ENCODE measurements at regions not wholly inside any gene's neighbourhood (a gene's known extent, or its start where the extent isn't known, plus 50 kb on each side); places are given as distances from the start of the nearest gene placed in this dataset.
"Not testable (repeated sequence)": the region's sequence is repeated elsewhere in the genome, so short reads cannot be mapped to it uniquely, and the experiment has no call there.

- H3K9ac ChIP-seq (ENCODE audit: low read length); H3K36me3 ChIP-seq (ENCODE audit: insufficient read depth, low read length); H3K27me3 ChIP-seq (ENCODE audit: control insufficient read depth in 1 of 2, insufficient read depth in 2 of 2, low read length in 2 of 2); H3K4me1 ChIP-seq (ENCODE audit: insufficient read depth, low read length); H3K4me3 ChIP-seq (ENCODE audit: low read depth in 1 of 2, low read length in 2 of 2); H3K27ac ChIP-seq (ENCODE audit: low read depth, low read length); H3K9me3 ChIP-seq (ENCODE audit: low read length): not testable (repeated sequence)
These were observed 180.0 kb downstream of the RTP5 start for GRCh38 chr2:242049492-242049891.

- Histone ChIP-seq H3K27ac (ENCODE audit: low read depth, low read length) (no peak overlapping the region), H3K9ac (ENCODE audit: low read length) (no peak overlapping the region), H3K4me3 (ENCODE audit: low read depth in 1 of 2, low read length in 2 of 2) (no peak overlapping the region), H3K36me3 (ENCODE audit: insufficient read depth, low read length) (no peaks in the 10 kb centered on the region), H3K27me3 (ENCODE audit: control insufficient read depth in 1 of 2, insufficient read depth in 2 of 2, low read length in 2 of 2) (peaks cover 0 to 3% of the 10 kb centered on the region in 2 donors), H3K9me3 (ENCODE audit: low read length) (no peaks in the 10 kb centered on the region), H3K4me1 (ENCODE audit: insufficient read depth, low read length) (no peaks in the 10 kb centered on the region)
These were observed 181.9 kb downstream of the RTP5 start for GRCh38 chr2:242051463-242051862.

GRCh38 chr2:242052421-242052820, 182.9 kb downstream of the RTP5 start:
- Histone ChIP-seq H3K9me3 (ENCODE audit: low read length) (no peaks in the 10 kb centered on the region), H3K36me3 (ENCODE audit: insufficient read depth, low read length) (no peaks in the 10 kb centered on the region), H3K4me1 (ENCODE audit: insufficient read depth, low read length) (no peaks in the 10 kb centered on the region), H3K27me3 (ENCODE audit: control insufficient read depth in 1 of 2, insufficient read depth in 2 of 2, low read length in 2 of 2) (peaks cover 0 to 8% of the 10 kb centered on the region in 2 donors), H3K9ac (ENCODE audit: low read length) (no peak overlapping the region), H3K27ac (ENCODE audit: low read depth, low read length) (no peak overlapping the region), H3K4me3 (ENCODE audit: low read depth in 1 of 2, low read length in 2 of 2) (no peak overlapping the region)

GRCh38 chr2:242053921-242054320, 184.4 kb downstream of the RTP5 start:
- no peaks in the 10 kb centered on the region for H3K36me3 ChIP-seq (ENCODE audit: insufficient read depth, low read length)
- no peak overlapping the region for H3K27ac ChIP-seq (ENCODE audit: low read depth, low read length)
- H3K9ac ChIP-seq (ENCODE audit: low read length), result no peak overlapping the region
- no peaks in the 10 kb centered on the region for H3K4me1 ChIP-seq (ENCODE audit: insufficient read depth, low read length)
- H3K4me3 ChIP-seq (ENCODE audit: low read depth in 1 of 2, low read length in 2 of 2), result no peak overlapping the region
- H3K27me3 ChIP-seq (ENCODE audit: control insufficient read depth in 1 of 2, insufficient read depth in 2 of 2, low read length in 2 of 2), result peaks cover 0 to 8% of the 10 kb centered on the region in 2 donors
- H3K9me3 ChIP-seq (ENCODE audit: low read length), result no peaks in the 10 kb centered on the region

GRCh38 chr2:242054406-242054805, 184.9 kb downstream of the RTP5 start:
- Histone ChIP-seq H3K9me3 (ENCODE audit: low read length) (no peaks in the 10 kb centered on the region), H3K4me1 (ENCODE audit: insufficient read depth, low read length) (no peaks in the 10 kb centered on the region), H3K36me3 (ENCODE audit: insufficient read depth, low read length) (no peaks in the 10 kb centered on the region), H3K27ac (ENCODE audit: low read depth, low read length) (no peak overlapping the region), H3K9ac (ENCODE audit: low read length) (no peak overlapping the region), H3K4me3 (ENCODE audit: low read depth in 1 of 2, low read length in 2 of 2) (no peak overlapping the region), H3K27me3 (ENCODE audit: control insufficient read depth in 1 of 2, insufficient read depth in 2 of 2, low read length in 2 of 2) (peaks cover 0 to 8% of the 10 kb centered on the region in 2 donors)

GRCh38 chr2:242054881-242055801, 185.6 kb downstream of the RTP5 start:
- peaks cover 0 to 8% of the 10 kb centered on the region in 2 donors for H3K27me3 ChIP-seq (ENCODE audit: control insufficient read depth in 1 of 2, insufficient read depth in 2 of 2, low read length in 2 of 2)

GRCh38 chr2:242056026-242056425, 186.5 kb downstream of the RTP5 start:
- H3K9ac ChIP-seq (ENCODE audit: low read length), result no peak overlapping the region
- H3K27me3 ChIP-seq (ENCODE audit: control insufficient read depth in 1 of 2, insufficient read depth in 2 of 2, low read length in 2 of 2), result peaks cover 0 to 8% of the 10 kb centered on the region in 2 donors
- H3K36me3 ChIP-seq (ENCODE audit: insufficient read depth, low read length), result no peaks in the 10 kb centered on the region
- H3K4me1 ChIP-seq (ENCODE audit: insufficient read depth, low read length), result no peaks in the 10 kb centered on the region
- no peaks in the 10 kb centered on the region for H3K9me3 ChIP-seq (ENCODE audit: low read length)
- H3K4me3 ChIP-seq (ENCODE audit: low read depth in 1 of 2, low read length in 2 of 2), result no peak overlapping the region
- no peak overlapping the region for H3K27ac ChIP-seq (ENCODE audit: low read depth, low read length)

More at GRCh38 chr2:242054881-242055801, 185.6 kb downstream of the RTP5 start:
- Histone ChIP-seq H3K36me3 (ENCODE audit: insufficient read depth, low read length) (no peaks in the 10 kb centered on the region), H3K27ac (ENCODE audit: low read depth, low read length) (no peak overlapping the region), H3K4me3 (ENCODE audit: low read depth in 1 of 2, low read length in 2 of 2) (no peak overlapping the region), H3K4me1 (ENCODE audit: insufficient read depth, low read length) (no peaks in the 10 kb centered on the region), H3K9ac (ENCODE audit: low read length) (no peak overlapping the region), H3K9me3 (ENCODE audit: low read length) (no peaks in the 10 kb centered on the region)

GRCh38 chr2:242056785-242057184, 187.3 kb downstream of the RTP5 start:
- no peaks in the 10 kb centered on the region for H3K36me3 ChIP-seq (ENCODE audit: insufficient read depth, low read length)
- no peak overlapping the region for H3K4me3 ChIP-seq (ENCODE audit: low read depth in 1 of 2, low read length in 2 of 2)
- peaks cover 0 to 8% of the 10 kb centered on the region in 2 donors for H3K27me3 ChIP-seq (ENCODE audit: control insufficient read depth in 1 of 2, insufficient read depth in 2 of 2, low read length in 2 of 2)
- H3K27ac ChIP-seq (ENCODE audit: low read depth, low read length), result no peak overlapping the region
- H3K9me3 ChIP-seq (ENCODE audit: low read length), result no peaks in the 10 kb centered on the region
- H3K4me1 ChIP-seq (ENCODE audit: insufficient read depth, low read length), result no peaks in the 10 kb centered on the region
- H3K9ac ChIP-seq (ENCODE audit: low read length), result no peak overlapping the region

GRCh38 chr2:242057379-242058040, 188.0 kb downstream of the RTP5 start:
- Histone ChIP-seq H3K4me3 (ENCODE audit: low read depth in 1 of 2, low read length in 2 of 2) (no peak overlapping the region), H3K9ac (ENCODE audit: low read length) (no peak overlapping the region), H3K36me3 (ENCODE audit: insufficient read depth, low read length) (no peaks in the 10 kb centered on the region), H3K27me3 (ENCODE audit: control insufficient read depth in 1 of 2, insufficient read depth in 2 of 2, low read length in 2 of 2) (peaks cover 0 to 8% of the 10 kb centered on the region in 2 donors), H3K9me3 (ENCODE audit: low read length) (no peaks in the 10 kb centered on the region), H3K27ac (ENCODE audit: low read depth, low read length) (no peak overlapping the region), H3K4me1 (ENCODE audit: insufficient read depth, low read length) (no peaks in the 10 kb centered on the region)

GRCh38 chr2:242058116-242058680, 188.7 kb downstream of the RTP5 start:
- H3K4me3 ChIP-seq (ENCODE audit: low read depth in 1 of 2, low read length in 2 of 2), result no peak overlapping the region

GRCh38 chr2:242059566-242059965, 190.0 kb downstream of the RTP5 start:
- Histone ChIP-seq H3K9ac (ENCODE audit: low read length) (no peak overlapping the region), H3K4me1 (ENCODE audit: insufficient read depth, low read length) (no peaks in the 10 kb centered on the region), H3K27me3 (ENCODE audit: control insufficient read depth in 1 of 2, insufficient read depth in 2 of 2, low read length in 2 of 2) (peaks cover 0 to 9% of the 10 kb centered on the region in 2 donors), H3K36me3 (ENCODE audit: insufficient read depth, low read length) (no peaks in the 10 kb centered on the region), H3K27ac (ENCODE audit: low read depth, low read length) (no peak overlapping the region), H3K9me3 (ENCODE audit: low read length) (no peaks in the 10 kb centered on the region), H3K4me3 (ENCODE audit: low read depth in 1 of 2, low read length in 2 of 2) (no peak overlapping the region)

More at GRCh38 chr2:242058116-242058680, 188.7 kb downstream of the RTP5 start:
- H3K27ac ChIP-seq (ENCODE audit: low read depth, low read length), result no peak overlapping the region
- no peaks in the 10 kb centered on the region for H3K9me3 ChIP-seq (ENCODE audit: low read length)
- H3K9ac ChIP-seq (ENCODE audit: low read length), result no peak overlapping the region
- H3K27me3 ChIP-seq (ENCODE audit: control insufficient read depth in 1 of 2, insufficient read depth in 2 of 2, low read length in 2 of 2), result peaks cover 0 to 8% of the 10 kb centered on the region in 2 donors
- H3K4me1 ChIP-seq (ENCODE audit: insufficient read depth, low read length), result no peaks in the 10 kb centered on the region
- no peaks in the 10 kb centered on the region for H3K36me3 ChIP-seq (ENCODE audit: insufficient read depth, low read length)
